HCEC 1CT (cell line): ENCODE measurements at regions not wholly inside any gene's neighbourhood (a gene's known extent, or its start where the extent isn't known, plus 50 kb on each side); places are given as distances from the start of the nearest gene placed in this dataset.

ENCODE experiments used
- DNase-seq: peaks from one replicate; pipeline ENCODE4 v3.0.0-alpha.2; 2017

- DNase-seq, result peak; percentile 61
Observed at GRCh38 chr3:43953814-43954692, 263.3 kb downstream of the ABHD5 start.

- no peak for DNase-seq
Observed at GRCh38 chr3:43956945-43957344, 266.2 kb downstream of the ABHD5 start.

- no peak for DNase-seq
Observed at GRCh38 chr3:43957553-43957952, 266.8 kb downstream of the ABHD5 start.

GRCh38 chr3:43958005-43958770, 267.4 kb downstream of the ABHD5 start:
- DNase-seq, result no peak

GRCh38 chr3:43958973-43959372, 268.2 kb downstream of the ABHD5 start:
- no peak for DNase-seq

DNA sequence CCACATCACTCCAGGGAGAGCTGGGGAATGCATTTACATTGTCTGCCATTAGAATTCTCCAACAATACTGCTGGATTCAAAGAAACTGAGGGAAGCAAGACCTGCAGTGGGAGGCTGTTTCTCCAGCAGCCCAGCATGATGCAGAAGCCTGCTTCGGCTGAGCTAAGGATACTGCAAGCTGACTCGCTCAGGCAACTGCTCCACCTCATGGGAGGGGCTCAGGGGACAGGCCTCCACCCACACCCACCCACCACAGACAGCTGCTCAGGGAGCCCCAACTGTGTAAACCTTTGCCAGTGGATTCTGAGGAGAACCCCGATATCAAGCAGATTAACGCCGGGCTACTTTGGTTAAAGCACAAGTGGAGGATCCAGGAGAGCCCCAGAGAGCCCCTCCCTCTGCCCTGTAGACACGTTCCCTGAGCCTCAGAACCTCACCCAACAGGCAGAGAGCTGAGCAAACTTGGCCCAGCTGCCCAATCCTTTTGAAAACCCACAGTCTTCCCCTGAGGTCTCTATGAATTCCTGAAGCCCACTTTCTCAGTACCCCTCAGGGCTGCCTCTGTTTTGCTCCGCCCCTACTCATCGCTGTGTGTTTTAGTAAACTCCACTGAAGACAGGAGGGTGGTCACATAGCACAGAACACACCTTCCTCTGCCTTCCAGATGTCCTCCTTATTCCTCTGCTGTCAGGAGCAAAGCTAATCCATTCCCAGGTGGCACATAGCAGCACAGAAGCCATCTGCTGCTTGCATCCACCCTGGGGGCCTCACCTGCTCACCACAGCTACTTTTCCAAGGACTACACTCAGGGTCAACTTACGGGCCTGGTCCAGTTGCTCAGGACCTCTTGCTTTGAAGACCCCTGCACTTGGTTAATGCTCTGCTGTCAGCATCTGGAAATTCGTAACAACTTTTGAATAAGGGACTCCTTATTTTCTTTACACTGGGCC, 269.0 kb downstream of the ABHD5 start:
- no peak for DNase-seq

GRCh38 chr3:43960448-43960840, 269.7 kb downstream of the ABHD5 start:
- DNase-seq, result peak; percentile 14

DNA sequence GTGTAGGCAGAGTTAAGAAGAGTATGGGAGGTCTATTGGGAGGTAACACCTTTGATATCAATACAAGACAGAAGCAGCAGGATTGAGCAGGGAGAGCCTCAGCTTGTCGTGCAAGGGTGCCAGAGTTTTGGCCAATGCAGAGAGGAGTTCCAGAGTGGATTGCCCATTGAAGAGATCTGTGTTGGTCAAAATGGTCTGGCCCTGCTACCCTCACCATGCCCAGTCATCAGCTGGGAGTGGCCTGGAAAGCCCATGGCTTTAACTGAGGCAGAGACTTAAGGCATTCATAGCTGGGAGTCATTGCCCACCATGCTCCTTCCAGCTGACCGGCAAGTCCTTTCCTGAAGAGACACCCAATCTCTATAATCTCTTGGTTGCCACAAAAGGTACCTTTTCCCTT, 271.3 kb downstream of the ABHD5 start:
- no peak for DNase-seq

GRCh38 chr3:43963208-43963607, 272.5 kb downstream of the ABHD5 start:
- no peak for DNase-seq

- DNase-seq, result no peak
Observed at GRCh38 chr3:43964640-43965039, 273.9 kb downstream of the ABHD5 start.

DNA sequence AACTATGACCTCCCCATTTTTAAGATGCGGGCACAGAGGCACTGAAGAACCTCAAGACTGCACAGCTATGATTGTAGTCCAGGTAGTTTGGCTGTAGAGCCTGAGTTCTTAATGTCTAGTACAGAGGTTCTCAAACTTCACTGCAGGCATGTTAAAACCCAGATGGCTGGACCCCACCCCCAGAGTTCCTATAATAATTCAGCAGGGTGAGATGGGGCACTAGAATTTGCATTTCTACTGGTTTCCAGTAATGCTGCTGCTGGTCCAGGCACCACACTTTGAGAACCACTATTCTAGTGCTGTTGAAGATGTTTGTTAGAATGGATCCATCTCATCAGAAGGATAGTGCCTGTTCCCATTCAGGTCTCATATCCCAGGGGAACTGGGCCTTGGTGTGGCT, 274.9 kb downstream of the ABHD5 start:
- DNase-seq, result no peak

DNA sequence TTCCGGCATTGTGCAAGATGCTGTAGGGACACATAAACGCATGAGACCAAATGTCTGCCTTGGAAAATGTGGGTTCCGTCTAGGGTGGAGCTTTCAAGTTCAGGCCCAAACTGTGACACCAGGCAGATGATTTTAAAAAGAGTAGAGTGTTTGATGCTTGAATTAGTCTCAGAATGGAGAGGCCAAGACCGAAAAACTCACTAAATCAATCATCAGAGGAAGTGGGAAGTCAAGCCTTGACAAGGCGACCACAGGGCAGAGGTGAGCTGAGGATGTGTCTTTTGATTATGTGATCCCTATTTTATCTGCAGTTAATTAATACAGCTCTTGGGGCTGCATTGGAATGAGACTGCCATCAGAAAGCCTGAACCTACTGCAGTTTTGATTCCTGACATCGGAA, 275.4 kb downstream of the ABHD5 start:
- DNase-seq, result no peak

DNA sequence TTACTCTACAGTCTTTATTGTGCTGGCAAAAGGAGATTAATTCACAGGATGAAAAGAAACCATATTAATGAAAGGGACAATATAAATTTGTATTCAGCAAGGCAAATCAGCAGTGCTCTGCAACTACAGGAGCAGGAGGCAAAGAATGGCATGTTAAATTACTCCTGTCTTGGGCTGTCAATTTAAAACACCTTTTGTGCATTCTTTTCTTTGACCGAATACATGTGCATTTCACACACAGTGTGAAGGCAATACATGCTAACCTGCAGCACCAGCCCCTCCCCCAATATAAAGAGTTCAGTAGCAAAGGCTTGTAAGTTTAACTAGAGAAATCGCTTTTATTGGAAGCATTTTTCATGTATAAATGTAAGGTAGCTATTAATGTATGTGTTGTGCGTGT, 275.2 kb upstream of the TOPAZ1 start:
- DNase-seq, result no peak

DNA sequence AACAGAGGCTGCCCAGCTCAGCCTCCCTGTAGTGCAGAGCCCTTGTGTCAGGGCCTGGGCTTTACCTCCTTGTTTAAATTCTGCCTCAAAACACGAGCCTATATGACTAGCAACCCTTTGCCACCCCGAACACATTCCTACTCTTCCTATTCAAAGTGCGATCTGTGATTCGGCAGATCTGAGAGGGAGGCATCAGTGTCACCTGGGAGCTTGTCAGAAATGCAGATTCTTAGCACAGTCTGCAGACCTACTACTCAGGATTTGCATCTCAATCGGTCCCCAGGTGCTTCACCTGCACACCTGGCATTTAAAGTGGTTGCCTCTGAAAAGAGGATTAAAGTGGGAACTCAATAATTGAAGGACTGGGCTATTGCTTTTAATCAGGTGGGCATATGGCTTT, 273.2 kb upstream of the TOPAZ1 start:
- DNase-seq, result no peak

DNA sequence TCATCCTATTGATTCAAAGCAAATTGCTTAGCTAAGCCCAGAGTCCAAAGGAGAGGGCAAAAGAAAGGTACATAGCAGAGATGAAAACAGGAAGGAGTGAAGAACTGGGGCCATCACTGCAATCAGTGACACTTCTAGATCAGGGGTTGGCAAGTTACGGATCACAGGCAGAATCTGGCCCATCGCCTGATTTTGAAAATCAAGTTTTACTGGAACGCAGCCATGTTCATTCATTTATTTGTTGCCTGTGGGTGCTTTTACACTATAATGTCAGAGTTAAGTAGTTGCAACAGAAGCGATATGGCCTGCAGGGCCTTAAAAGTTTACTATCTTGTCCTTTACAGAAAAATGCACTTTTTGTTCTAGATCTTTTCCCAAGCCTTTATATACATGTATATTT, 271.7 kb upstream of the TOPAZ1 start:
- DNase-seq, result no peak

GRCh38 chr3:43970351-43970750, 271.3 kb upstream of the TOPAZ1 start:
- DNase-seq, result no peak

DNA sequence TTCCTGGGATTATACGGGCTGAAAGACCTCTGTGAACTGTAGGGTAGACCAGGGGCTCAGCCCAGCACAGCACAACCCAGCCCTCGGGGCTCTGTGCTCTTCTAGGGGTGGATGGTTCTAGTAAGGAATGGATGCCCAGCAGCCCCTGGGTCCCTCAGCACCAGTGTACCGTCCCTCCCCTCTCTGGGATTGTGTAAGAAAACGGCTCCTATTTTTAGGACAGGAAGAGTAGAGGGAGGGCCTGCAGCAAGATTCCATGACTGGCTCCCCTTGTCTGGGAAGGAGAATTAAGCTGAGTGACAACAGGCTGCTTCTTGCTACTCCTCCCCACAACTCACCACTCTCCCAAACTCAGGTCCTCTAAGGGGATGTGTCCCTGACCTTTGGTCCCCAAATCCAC, 270.8 kb upstream of the TOPAZ1 start:
- DNase-seq, result no peak

GRCh38 chr3:43971486-43971885, 270.2 kb upstream of the TOPAZ1 start:
- no peak for DNase-seq

- DNase-seq, result no peak
Observed at GRCh38 chr3:43978708-43979107, 263.0 kb upstream of the TOPAZ1 start.

DNA sequence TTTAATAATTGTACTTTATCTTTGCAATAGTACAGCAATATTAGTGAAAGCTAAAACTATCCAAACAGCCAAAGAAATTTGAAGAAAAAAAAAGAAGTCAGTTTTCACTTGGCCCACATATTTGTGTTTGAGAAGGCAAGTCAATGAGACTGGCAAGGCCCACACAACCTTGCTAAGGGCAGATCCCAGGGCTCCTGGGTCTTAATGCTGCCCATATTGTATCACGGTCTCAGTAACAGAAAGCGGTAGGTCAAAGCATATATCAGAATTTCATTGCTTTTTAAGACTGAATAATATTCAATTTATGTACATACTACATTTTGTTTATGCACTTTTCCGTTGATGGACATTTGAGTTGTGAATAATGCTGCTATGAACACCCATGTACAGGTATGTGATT, 262.0 kb upstream of the TOPAZ1 start:
- DNase-seq, result no peak

DNA sequence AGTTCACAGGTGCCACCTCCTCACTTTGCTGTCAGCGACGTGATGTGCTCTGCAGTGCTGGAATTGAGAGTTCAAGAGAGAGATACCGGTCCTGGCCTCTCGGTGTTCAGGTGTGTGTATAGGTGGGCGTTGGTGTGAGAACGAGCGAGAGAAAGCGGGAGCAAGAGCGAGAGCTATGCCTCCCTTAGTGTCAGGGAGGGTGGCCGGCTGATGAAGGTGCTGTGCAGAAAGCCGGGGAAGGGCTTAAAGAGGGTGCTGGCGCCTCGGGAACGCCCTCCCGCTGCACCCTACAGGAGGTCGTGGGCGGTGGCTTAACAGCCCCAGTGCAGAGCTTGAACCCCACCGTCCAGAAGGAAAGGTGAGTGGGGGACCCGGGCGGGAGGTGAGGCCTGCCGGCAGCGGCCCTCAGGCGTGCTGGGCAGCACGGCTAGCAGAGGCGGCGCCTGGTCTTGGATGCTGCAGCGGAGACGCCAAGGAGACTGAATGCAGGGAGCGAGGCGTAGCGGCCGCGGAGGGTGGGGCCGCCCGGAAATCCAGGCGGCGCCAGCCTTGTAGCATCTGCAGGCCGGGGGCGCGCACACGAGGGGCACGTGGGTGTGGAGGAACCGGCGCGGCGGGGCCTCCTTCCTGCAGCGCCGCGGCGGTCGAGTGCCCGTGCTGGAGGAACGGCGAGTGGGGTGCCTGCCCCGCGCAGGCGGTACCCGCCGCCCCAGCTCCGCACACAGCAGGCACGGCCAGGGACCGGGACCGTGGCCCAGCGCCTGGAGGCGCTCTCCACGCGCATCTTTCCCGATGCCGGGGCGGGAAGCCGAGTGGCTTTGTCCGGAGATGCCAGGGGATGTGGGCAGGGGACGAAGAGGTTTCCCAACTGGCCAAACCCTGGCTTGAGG, 246.8 kb upstream of the TOPAZ1 start:
- DNase-seq, result no peak
